ENCODE measurements at regions not wholly inside any gene's neighbourhood (a gene's known extent, or its start where the extent isn't known, plus 50 kb on each side); places are given as distances from the start of the nearest gene placed in this dataset.

DNA sequence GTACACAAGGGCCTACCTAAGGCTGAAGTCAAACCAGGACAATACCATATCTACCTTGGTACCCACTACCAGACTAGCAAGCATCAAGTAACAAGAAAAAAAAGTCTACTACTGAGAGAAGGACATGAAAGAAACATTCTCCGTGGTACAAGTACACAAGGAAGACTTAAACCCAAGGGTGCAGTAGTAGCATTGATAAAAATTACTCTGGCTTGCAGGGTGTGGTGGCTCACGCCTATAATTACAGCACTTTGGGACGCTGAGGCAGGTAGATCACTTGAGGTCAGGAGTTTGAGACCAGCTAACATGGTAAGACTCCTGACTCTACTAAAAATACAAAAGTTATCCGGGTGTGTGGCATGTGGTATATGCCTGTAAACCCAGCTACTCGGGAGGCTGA lies 386.5 kb upstream of the PMFBP1 start:
- ChIA-PET RAD21 (ENCODE audit: low non-redundant PET in 1 of 2, low total read pairs in 2 of 2, uncharacterized antibody in 2 of 2, unreplicated experiment in 2 of 2) (no interaction called here), POLR2A (no interaction called here), CTCF (no interaction called here)
- Histone ChIP-seq H3K4me2 (ENCODE audit: low read length) (no peak overlapping the region), H3K9me3 (ENCODE audit: control insufficient read depth in 1 of 2, insufficient read depth in 1 of 2, low read depth in 1 of 2, low read length in 2 of 2) (no peaks in the 10 kb centered on the region), H3K36me3 (ENCODE audit: control insufficient read depth in 1 of 2, insufficient read depth in 2 of 2, low read length in 2 of 2) (no peaks in the 10 kb centered on the region), H3K27ac (ENCODE audit: low read depth, low read length) (no peak overlapping the region), H3K9me2 (ENCODE audit: insufficient read depth) (no peaks in the 10 kb centered on the region), H4K20me1 (ENCODE audit: insufficient read depth) (no peaks in the 10 kb centered on the region), H3K9ac (ENCODE audit: low read length) (no peak overlapping the region), H3K79me2 (ENCODE audit: insufficient read depth, low read length) (no peaks in the 10 kb centered on the region), H3K4me3 (replicated peaks in 1 of 2; ENCODE audit: low read depth in 1 of 2, low read length in 2 of 2) (no peak overlapping the region), H2AFZ (ENCODE audit: low read depth, low read length, poor library complexity, severe bottlenecking) (no peak overlapping the region), H3K4me1 (ENCODE audit: control insufficient read depth in 1 of 2, insufficient read depth in 2 of 2, low read length in 2 of 2) (peaks cover 2 to 5% of the 10 kb centered on the region in 2 experiments; a peak in 2 of 4 replicates), H3K27me3 (ENCODE audit: insufficient read depth, low read length) (no peaks in the 10 kb centered on the region)
- DNase-seq (ENCODE audit: low read depth, low spot score) (no peak), ATAC-seq (no peak)
- TF ChIP-seq, protein P1, sequence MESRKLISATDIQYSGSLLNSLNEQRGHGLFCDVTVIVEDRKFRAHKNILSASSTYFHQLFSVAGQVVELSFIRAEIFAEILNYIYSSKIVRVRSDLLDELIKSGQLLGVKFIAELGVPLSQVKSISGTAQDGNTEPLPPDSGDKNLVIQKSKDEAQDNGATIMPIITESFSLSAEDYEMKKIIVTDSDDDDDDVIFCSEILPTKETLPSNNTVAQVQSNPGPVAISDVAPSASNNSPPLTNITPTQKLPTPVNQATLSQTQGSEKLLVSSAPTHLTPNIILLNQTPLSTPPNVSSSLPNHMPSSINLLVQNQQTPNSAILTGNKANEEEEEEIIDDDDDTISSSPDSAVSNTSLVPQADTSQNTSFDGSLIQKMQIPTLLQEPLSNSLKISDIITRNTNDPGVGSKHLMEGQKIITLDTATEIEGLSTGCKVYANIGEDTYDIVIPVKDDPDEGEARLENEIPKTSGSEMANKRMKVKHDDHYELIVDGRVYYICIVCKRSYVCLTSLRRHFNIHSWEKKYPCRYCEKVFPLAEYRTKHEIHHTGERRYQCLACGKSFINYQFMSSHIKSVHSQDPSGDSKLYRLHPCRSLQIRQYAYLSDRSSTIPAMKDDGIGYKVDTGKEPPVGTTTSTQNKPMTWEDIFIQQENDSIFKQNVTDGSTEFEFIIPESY (IDR thresholded peaks at IDR 0.05; ENCODE audit: extremely low read depth, insufficient replicate concordance, low read length): no peak
- TF ChIP-seq, protein P2, sequence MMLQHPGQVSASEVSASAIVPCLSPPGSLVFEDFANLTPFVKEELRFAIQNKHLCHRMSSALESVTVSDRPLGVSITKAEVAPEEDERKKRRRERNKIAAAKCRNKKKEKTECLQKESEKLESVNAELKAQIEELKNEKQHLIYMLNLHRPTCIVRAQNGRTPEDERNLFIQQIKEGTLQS (IDR thresholded peaks at IDR 0.05): no peak
- TF ChIP-seq SIN3A (IDR thresholded peaks at IDR 0.05; ENCODE audit: low read depth) (no peak), EZH2 (IDR thresholded peaks at IDR 0.05) (no peak), RAD21 (IDR thresholded peaks at IDR 0.05; ENCODE audit: low read depth) (no peak), CEBPB (IDR thresholded peaks at IDR 0.05; ENCODE audit: low read depth) (no peak), FOSL1 (IDR thresholded peaks at IDR 0.05; ENCODE audit: low read depth) (no peak), POLR2A (IDR thresholded peaks at IDR 0.05; ENCODE audit: borderline replicate concordance, extremely low read depth, insufficient read depth, insufficient read length) (no peak), ZNF274 (IDR thresholded peaks at IDR 0.05; ENCODE audit: low read depth, low read length) (no peak), ZFX (IDR thresholded peaks at IDR 0.05) (no peak), CBX3 (IDR thresholded peaks at IDR 0.05; ENCODE audit: low read depth) (no peak), SP1 (IDR thresholded peaks at IDR 0.05; ENCODE audit: low read depth) (no peak), EZH2phosphoT487 (IDR thresholded peaks at IDR 0.05; ENCODE audit: borderline replicate concordance) (no peak), ELF1 (IDR thresholded peaks at IDR 0.05; ENCODE audit: borderline replicate concordance, low read depth) (no peak), JUND (IDR thresholded peaks at IDR 0.05) (no peak), YY1 (IDR thresholded peaks at IDR 0.05; ENCODE audit: extremely low read depth, insufficient replicate concordance, low read depth, low read length) (no peak), EGR1 (IDR thresholded peaks at IDR 0.05; ENCODE audit: low read depth) (no peak), POLR2AphosphoS5 (IDR thresholded peaks at IDR 0.05; ENCODE audit: low read depth, low read length) (no peak)
- TF ChIP-seq, protein P3, sequence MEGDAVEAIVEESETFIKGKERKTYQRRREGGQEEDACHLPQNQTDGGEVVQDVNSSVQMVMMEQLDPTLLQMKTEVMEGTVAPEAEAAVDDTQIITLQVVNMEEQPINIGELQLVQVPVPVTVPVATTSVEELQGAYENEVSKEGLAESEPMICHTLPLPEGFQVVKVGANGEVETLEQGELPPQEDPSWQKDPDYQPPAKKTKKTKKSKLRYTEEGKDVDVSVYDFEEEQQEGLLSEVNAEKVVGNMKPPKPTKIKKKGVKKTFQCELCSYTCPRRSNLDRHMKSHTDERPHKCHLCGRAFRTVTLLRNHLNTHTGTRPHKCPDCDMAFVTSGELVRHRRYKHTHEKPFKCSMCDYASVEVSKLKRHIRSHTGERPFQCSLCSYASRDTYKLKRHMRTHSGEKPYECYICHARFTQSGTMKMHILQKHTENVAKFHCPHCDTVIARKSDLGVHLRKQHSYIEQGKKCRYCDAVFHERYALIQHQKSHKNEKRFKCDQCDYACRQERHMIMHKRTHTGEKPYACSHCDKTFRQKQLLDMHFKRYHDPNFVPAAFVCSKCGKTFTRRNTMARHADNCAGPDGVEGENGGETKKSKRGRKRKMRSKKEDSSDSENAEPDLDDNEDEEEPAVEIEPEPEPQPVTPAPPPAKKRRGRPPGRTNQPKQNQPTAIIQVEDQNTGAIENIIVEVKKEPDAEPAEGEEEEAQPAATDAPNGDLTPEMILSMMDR (IDR thresholded peaks at IDR 0.05 in 2 of 3, conservative IDR thresholded peaks at IDR 0.05 in 1 of 3; ENCODE audit: borderline replicate concordance in 1 of 3, insufficient read depth in 1 of 3, low read depth in 2 of 3, low read length in 2 of 3): no peak
- TF ChIP-seq, protein P4, sequence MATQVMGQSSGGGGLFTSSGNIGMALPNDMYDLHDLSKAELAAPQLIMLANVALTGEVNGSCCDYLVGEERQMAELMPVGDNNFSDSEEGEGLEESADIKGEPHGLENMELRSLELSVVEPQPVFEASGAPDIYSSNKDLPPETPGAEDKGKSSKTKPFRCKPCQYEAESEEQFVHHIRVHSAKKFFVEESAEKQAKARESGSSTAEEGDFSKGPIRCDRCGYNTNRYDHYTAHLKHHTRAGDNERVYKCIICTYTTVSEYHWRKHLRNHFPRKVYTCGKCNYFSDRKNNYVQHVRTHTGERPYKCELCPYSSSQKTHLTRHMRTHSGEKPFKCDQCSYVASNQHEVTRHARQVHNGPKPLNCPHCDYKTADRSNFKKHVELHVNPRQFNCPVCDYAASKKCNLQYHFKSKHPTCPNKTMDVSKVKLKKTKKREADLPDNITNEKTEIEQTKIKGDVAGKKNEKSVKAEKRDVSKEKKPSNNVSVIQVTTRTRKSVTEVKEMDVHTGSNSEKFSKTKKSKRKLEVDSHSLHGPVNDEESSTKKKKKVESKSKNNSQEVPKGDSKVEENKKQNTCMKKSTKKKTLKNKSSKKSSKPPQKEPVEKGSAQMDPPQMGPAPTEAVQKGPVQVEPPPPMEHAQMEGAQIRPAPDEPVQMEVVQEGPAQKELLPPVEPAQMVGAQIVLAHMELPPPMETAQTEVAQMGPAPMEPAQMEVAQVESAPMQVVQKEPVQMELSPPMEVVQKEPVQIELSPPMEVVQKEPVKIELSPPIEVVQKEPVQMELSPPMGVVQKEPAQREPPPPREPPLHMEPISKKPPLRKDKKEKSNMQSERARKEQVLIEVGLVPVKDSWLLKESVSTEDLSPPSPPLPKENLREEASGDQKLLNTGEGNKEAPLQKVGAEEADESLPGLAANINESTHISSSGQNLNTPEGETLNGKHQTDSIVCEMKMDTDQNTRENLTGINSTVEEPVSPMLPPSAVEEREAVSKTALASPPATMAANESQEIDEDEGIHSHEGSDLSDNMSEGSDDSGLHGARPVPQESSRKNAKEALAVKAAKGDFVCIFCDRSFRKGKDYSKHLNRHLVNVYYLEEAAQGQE (IDR thresholded peaks at IDR 0.05; ENCODE audit: low read depth): no peak
- intact Hi-C loops (cut with micrococcal nuclease): no loop called here
- no TSS peak for BruUV-seq (replicated peaks)

All from HCT116 (cell line).